ENCODE measurements at regions not wholly inside any gene's neighbourhood (a gene's known extent, or its start where the extent isn't known, plus 50 kb on each side); places are given as distances from the start of the nearest gene placed in this dataset.

- no peak for TF ChIP-seq EZH2 (IDR thresholded peaks at IDR 0.05; ENCODE audit: low read length)
- TF ChIP-seq CTCF (optimal IDR thresholded peaks at IDR 0.05 in 1 of 3, IDR thresholded peaks at IDR 0.05 in 1 of 3, conservative IDR thresholded peaks at IDR 0.05 in 1 of 3; ENCODE audit: extremely low read depth in 1 of 3, insufficient read depth in 2 of 3, low read length in 3 of 3): no peak
- H3K27me3 ChIP-seq (ENCODE audit: control insufficient read depth, extremely low read depth, insufficient read depth, low read length): no peaks in the 10 kb centered on the region
- H3K9ac ChIP-seq (ENCODE audit: control insufficient read depth, extremely low read depth, insufficient read depth, low read length): no peak overlapping the region
- FAIRE-seq (no peak), DNase-seq (ENCODE audit: low read depth, low spot score) (no peak)
- H3K9me3 ChIP-seq (ENCODE audit: control insufficient read depth, low read depth, low read length): no peaks in the 10 kb centered on the region
- no peaks in the 10 kb centered on the region for H4K20me1 ChIP-seq (ENCODE audit: control insufficient read depth, extremely low read depth, insufficient read depth, low read length)
- no peak overlapping the region for H3K27ac ChIP-seq (ENCODE audit: control insufficient read depth, insufficient read depth, low read length)
- no peak overlapping the region for H3K4me2 ChIP-seq (ENCODE audit: control insufficient read depth, extremely low read depth, insufficient read depth, low read depth, low read length)
- no peak overlapping the region for H2AFZ ChIP-seq (ENCODE audit: control insufficient read depth, low read length)
- no peaks in the 10 kb centered on the region for H3K9me1 ChIP-seq (ENCODE audit: control insufficient read depth, extremely low read depth, insufficient read depth, low read length)
- dilution Hi-C loops (cut with MboI; ENCODE audit: extremely low pct_ligation_motif_present, low sequenced_read_pairs): no loop called here
- H3K4me1 ChIP-seq (ENCODE audit: control insufficient read depth, extremely low read depth, insufficient read depth, low read length): no peaks in the 10 kb centered on the region
- H3K79me2 ChIP-seq (ENCODE audit: control insufficient read depth, insufficient read depth, low read length): no peaks in the 10 kb centered on the region
- H3K4me3 ChIP-seq (ENCODE audit: control insufficient read depth in 2 of 3, extremely low read depth in 1 of 3, insufficient read depth in 2 of 3, low read depth in 1 of 3, low read length in 3 of 3): no peak overlapping the region
- no peaks in the 10 kb centered on the region for H3K36me3 ChIP-seq (ENCODE audit: control insufficient read depth in 2 of 2, extremely low read depth in 1 of 2, insufficient read depth in 2 of 2, low read length in 2 of 2)
Measured at GRCh38 chr4:129929984-129930383, 834.0 kb downstream of the C4orf33 start.

GRCh38 chr4:129950217-129950616 is 854.3 kb downstream of the C4orf33 start:
- no peaks in the 10 kb centered on the region for H3K9me1 ChIP-seq (ENCODE audit: control insufficient read depth, extremely low read depth, insufficient read depth, low read length)
- no peaks in the 10 kb centered on the region for H3K9me3 ChIP-seq (ENCODE audit: control insufficient read depth, low read depth, low read length)
- TF ChIP-seq CTCF (optimal IDR thresholded peaks at IDR 0.05 in 1 of 3, IDR thresholded peaks at IDR 0.05 in 1 of 3, conservative IDR thresholded peaks at IDR 0.05 in 1 of 3; ENCODE audit: extremely low read depth in 1 of 3, insufficient read depth in 2 of 3, low read length in 3 of 3) (no peak), EZH2 (IDR thresholded peaks at IDR 0.05; ENCODE audit: low read length) (no peak)
- DNase-seq (ENCODE audit: low read depth, low spot score): no peak
- no peak for FAIRE-seq
- H3K4me1 ChIP-seq (ENCODE audit: control insufficient read depth, extremely low read depth, insufficient read depth, low read length): no peaks in the 10 kb centered on the region
- H3K4me2 ChIP-seq (ENCODE audit: control insufficient read depth, extremely low read depth, insufficient read depth, low read depth, low read length): no peak overlapping the region
- H3K79me2 ChIP-seq (ENCODE audit: control insufficient read depth, insufficient read depth, low read length): no peaks in the 10 kb centered on the region
- no peaks in the 10 kb centered on the region for H3K36me3 ChIP-seq (ENCODE audit: control insufficient read depth in 2 of 2, extremely low read depth in 1 of 2, insufficient read depth in 2 of 2, low read length in 2 of 2)
- H3K4me3 ChIP-seq (ENCODE audit: control insufficient read depth in 2 of 3, extremely low read depth in 1 of 3, insufficient read depth in 2 of 3, low read depth in 1 of 3, low read length in 3 of 3): no peak overlapping the region
- no peaks in the 10 kb centered on the region for H4K20me1 ChIP-seq (ENCODE audit: control insufficient read depth, extremely low read depth, insufficient read depth, low read length)
- H3K27me3 ChIP-seq (ENCODE audit: control insufficient read depth, extremely low read depth, insufficient read depth, low read length): no peaks in the 10 kb centered on the region
- no peak overlapping the region for H2AFZ ChIP-seq (ENCODE audit: control insufficient read depth, low read length)
- no peak overlapping the region for H3K9ac ChIP-seq (ENCODE audit: control insufficient read depth, extremely low read depth, insufficient read depth, low read length)
- H3K27ac ChIP-seq (ENCODE audit: control insufficient read depth, insufficient read depth, low read length): no peak overlapping the region
- dilution Hi-C loops (cut with MboI; ENCODE audit: extremely low pct_ligation_motif_present, low sequenced_read_pairs): no loop called here
